HUES6 (cell line): ENCODE measurements at regions not wholly inside any gene's neighbourhood (a gene's known extent, or its start where the extent isn't known, plus 50 kb on each side); places are given as distances from the start of the nearest gene placed in this dataset.

Experiments used
- H3K27ac ChIP-seq: 2 replicates; pipeline ENCODE4 v1.7.0; 2013; ENCODE audit warnings: low read depth, mild to moderate bottlenecking, low read length, inconsistent platforms
- H3K27me3 ChIP-seq: 2 replicates; pipeline ENCODE4 v1.6.1; 2013; ENCODE audit warnings: low read length; ENCODE audit not compliant: control insufficient read depth, insufficient read depth
- H3K36me3 ChIP-seq: 2 replicates; pipeline ENCODE4 v1.6.1; 2013; ENCODE audit warnings: low read length; ENCODE audit not compliant: control insufficient read depth, insufficient read depth
- H3K4me1 ChIP-seq: 2 replicates; pipeline ENCODE4 v1.6.1; 2013; ENCODE audit warnings: low read length; ENCODE audit not compliant: control insufficient read depth, insufficient read depth
- H3K4me3 ChIP-seq: 2 replicates; pipeline ENCODE4 v1.5.1; 2013; ENCODE audit warnings: low read depth, low read length
- H3K9ac ChIP-seq: one replicate; pipeline ENCODE4 v1.6.1; 2013; ENCODE audit warnings: mild to moderate bottlenecking, low read length
- H3K9me3 ChIP-seq: 2 replicates; pipeline ENCODE4 v1.6.1; 2013; ENCODE audit warnings: low read depth, low read length; ENCODE audit not compliant: control insufficient read depth, insufficient read depth

DNA sequence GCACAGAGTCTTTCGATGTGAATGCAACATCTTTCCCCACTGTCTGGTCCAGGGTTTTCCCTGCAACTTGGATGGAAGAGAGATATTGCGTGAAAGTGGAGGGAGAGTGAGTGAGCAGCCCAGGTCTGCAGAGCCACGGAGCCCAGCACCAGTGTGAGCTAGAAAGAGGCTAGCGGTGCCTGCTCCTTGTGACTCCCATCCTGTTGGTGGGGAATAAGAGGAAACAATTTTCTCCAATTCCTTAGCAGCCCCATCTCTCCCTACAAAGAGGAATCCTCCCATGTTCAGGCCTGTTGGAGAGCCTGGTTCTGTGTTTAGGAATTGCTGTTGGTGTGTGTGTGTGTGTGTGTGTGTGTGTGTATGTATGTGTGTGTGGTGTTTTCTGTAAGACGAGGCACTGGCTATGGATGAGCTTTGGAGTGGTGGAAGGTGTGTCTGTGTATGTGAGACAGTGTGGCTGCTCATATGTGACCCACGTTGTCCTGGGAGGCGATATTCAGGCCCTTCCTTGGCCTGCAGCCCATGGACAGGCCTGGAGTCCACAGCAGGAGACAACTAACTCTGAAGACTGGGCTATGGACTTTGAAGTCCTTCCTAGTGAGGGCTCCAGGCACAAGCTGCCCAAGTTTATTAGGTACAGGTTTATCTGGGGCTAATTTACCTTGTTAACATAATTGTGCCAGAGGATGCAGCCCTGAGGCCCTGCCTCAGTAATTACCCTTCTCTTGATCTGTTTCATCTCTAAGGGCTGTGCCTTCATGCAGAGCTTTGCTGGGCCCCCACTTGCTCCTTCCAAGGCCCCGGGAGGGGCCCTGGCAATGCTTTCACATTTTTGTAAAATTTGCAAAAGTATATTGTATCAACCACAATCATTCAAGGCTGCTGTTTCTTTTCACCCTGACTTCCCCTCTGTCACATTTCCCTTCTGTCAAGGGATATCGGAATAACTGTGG is 88.6 kb upstream of the HAAO start:
- H3K36me3 ChIP-seq, result no peaks in the 10 kb centered on the region
- no peak overlapping the region for H3K9ac ChIP-seq
- no peaks in the 10 kb centered on the region for H3K9me3 ChIP-seq
- no peaks in the 10 kb centered on the region for H3K27me3 ChIP-seq
- H3K4me3 ChIP-seq, result no peak overlapping the region
- no peaks in the 10 kb centered on the region for H3K4me1 ChIP-seq
- no peak overlapping the region for H3K27ac ChIP-seq

DNA sequence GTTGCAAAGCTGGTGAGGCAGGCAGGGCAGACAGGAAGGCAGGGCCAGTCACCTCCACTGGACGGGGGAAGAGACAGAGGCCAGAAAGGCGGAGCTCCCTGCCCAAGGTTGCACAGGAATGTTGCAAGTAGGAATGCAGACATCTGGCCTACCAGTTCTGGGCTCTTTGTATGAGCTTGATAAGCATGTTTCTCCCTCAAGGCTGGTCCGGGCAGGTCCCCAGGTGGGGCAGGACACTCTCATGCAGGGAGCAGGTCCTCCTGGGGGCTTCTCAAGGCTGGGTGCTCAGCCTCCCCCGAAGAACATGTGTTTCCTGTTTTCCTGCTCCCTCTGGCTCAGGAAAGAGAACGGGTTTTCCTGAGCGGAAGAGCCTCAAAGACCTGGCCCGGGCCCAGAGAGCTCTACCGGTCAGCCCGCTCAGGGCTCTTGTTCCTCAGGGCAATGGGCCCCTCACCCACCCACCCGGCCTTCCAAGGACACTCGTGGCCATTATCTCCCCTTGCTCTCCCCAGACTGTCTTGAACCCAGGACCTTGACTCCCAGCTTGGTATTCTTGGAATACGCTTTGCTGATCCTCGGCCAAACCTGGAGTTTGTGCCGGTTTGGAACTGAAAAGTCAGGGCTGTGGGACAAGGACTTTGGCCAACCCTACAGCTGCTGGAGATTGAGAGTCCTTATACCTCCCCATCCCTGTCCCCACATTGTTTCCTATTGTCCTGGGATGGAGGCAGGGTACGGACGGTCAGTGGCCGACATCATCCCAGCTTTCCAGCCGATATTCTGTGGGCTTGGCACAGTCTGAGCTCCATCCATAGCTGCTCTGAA is 87.7 kb upstream of the HAAO start:
- no peak overlapping the region for H3K9ac ChIP-seq
- no peak overlapping the region for H3K27ac ChIP-seq
- no peaks in the 10 kb centered on the region for H3K4me1 ChIP-seq
- no peaks in the 10 kb centered on the region for H3K36me3 ChIP-seq
- no peaks in the 10 kb centered on the region for H3K9me3 ChIP-seq
- H3K27me3 ChIP-seq, result no peaks in the 10 kb centered on the region
- H3K4me3 ChIP-seq, result no peak overlapping the region

DNA sequence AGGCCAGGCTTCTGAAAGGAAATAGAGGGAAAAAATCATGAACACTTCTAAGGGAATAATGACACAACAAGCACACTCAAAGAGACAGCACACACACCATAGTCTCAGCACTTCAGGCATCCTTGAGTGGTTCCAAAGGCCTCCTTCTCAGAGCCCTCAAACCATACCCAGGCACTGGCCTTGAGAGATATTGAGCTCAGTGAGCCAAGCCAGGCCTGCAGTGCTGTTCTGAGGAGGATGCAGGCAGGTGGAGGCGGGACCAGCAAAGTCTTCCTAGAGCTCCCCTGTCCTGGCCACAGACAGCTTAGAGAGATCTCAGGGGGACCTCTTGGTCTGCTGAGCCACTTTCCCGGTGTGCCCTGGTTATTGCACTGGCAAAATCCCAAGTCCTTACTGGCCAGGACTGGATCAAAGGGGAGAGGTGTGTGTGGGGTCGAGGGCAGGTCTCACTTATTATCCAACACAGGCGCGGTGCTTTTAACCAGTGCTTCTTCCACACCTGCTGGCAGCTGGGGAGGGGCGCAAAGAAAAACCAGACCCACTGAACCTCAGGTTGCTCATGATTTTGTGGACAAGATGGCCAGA is 86.8 kb upstream of the HAAO start:
- H3K9me3 ChIP-seq, result no peaks in the 10 kb centered on the region
- no peaks in the 10 kb centered on the region for H3K27me3 ChIP-seq
- H3K4me1 ChIP-seq, result no peaks in the 10 kb centered on the region
- H3K9ac ChIP-seq, result no peak overlapping the region
- no peaks in the 10 kb centered on the region for H3K36me3 ChIP-seq
- no peak overlapping the region for H3K27ac ChIP-seq
- no peak overlapping the region for H3K4me3 ChIP-seq

DNA sequence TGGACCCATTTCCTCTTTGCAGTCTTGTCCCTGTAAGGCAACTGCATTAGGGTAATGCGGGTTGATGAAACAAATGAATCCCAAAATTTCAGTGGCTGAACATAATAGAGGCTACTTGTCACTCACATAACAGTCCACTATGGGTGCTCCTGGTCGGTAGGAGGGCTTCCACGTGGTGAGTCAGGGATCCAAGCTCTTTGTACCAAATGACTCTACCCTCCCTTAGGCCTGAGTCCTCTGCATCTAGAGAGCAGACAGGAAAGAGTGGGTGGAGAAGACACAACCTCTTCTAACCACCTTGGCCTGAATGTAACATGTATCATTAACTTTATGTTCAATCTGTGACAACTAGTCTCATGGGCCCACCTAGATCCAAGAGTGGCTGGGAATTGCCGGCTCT is 86.2 kb upstream of the HAAO start:
- Histone ChIP-seq H3K9me3 (no peaks in the 10 kb centered on the region), H3K4me3 (no peak overlapping the region), H3K4me1 (no peaks in the 10 kb centered on the region), H3K27ac (no peak overlapping the region), H3K9ac (no peak overlapping the region), H3K27me3 (no peaks in the 10 kb centered on the region), H3K36me3 (no peaks in the 10 kb centered on the region)

DNA sequence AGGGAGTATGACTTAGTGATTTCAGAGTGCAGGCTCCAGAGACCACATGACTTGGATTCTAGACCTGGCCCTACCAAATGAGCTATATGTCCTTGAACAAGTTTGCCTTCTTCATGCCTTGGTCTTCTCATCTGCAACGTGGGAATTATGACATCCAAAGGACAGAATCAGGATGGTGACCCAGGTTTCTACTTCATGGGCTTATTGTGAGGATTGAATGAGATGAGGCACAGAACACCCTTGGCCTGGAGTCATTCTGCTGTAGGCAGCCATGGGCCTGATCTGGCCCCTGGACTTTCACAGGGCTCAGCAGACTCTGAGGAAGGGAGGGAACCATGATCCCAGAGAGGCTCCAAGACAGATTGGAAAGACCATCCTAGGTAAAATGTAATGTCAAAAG is 85.6 kb upstream of the HAAO start:
- Histone ChIP-seq H3K27ac (no peak overlapping the region), H3K36me3 (no peaks in the 10 kb centered on the region), H3K9me3 (no peaks in the 10 kb centered on the region), H3K9ac (no peak overlapping the region), H3K4me3 (no peak overlapping the region), H3K4me1 (no peaks in the 10 kb centered on the region), H3K27me3 (no peaks in the 10 kb centered on the region)

DNA sequence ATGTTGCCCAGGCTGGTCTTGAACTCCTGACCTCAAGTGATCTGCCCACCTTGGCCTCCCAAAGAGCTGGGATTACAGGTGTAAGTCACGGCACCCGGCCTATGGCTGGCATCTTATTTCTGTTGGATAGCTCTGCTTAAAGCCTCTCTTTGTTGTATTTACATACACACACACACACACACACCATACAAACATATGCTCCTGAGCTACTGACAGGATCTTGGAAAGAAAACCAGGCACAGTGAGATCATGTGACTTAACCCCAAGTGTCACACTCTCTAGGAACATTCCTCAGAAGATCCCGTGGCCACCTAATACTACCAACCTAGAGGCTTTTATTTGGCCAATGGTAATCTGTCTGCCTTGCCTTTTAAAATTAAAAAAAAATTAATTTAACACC is 85.1 kb upstream of the HAAO start:
- H3K9ac ChIP-seq, result no peak overlapping the region
- H3K27ac ChIP-seq, result no peak overlapping the region

DNA sequence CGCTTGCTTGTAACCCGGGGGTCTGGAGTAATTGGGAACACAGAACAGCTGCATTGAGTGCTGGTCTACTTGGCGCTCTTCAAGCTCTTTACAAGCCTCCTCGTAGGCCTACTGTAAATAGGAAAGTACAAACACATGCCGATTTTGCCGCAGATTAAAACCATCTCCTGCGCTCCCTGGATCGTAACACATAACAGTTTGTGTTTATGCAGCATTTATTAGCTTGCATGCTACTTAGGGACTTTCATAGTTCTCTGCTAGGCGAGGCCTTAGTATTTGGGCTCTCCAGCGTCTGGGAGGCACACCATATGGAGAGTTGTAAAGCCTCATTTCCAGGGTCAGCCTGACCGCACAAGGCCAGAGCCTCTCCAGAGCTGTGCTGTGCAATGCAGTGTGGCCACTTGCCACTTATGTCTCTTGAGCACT is 84.0 kb upstream of the HAAO start:
- no peak overlapping the region for H3K27ac ChIP-seq
- no peaks in the 10 kb centered on the region for H3K9me3 ChIP-seq
- no peaks in the 10 kb centered on the region for H3K36me3 ChIP-seq
- H3K27me3 ChIP-seq, result no peaks in the 10 kb centered on the region
- no peak overlapping the region for H3K9ac ChIP-seq
- no peak overlapping the region for H3K4me3 ChIP-seq
- no peaks in the 10 kb centered on the region for H3K4me1 ChIP-seq

More for the DNA sequence above, 85.1 kb upstream of the HAAO start:
- no peaks in the 10 kb centered on the region for H3K36me3 ChIP-seq
- H3K4me3 ChIP-seq, result no peak overlapping the region
- no peaks in the 10 kb centered on the region for H3K4me1 ChIP-seq
- H3K9me3 ChIP-seq, result no peaks in the 10 kb centered on the region
- no peaks in the 10 kb centered on the region for H3K27me3 ChIP-seq

DNA sequence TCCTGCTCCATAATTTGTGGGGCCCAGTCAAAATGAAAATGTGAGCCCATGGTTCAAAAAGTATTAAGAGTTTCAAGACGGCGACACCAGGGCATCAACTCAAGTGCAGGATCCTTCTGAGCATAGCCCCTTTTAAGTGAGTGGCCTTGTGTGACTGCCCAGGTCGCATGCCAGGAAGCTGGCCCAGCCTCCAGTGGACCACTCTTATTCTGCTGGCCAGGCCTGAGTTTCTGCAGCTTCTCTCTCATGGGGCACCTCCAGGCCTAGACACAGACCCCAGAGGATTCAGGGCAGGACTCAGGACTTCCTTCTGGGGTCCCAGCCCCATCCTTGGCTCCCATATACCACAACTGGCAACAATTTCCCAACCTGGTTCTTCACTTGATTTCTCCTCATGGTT is 83.5 kb upstream of the HAAO start:
- no peak overlapping the region for H3K27ac ChIP-seq
- no peaks in the 10 kb centered on the region for H3K9me3 ChIP-seq
- H3K4me1 ChIP-seq, result no peaks in the 10 kb centered on the region
- no peak overlapping the region for H3K4me3 ChIP-seq
- no peaks in the 10 kb centered on the region for H3K36me3 ChIP-seq
- no peaks in the 10 kb centered on the region for H3K27me3 ChIP-seq
- H3K9ac ChIP-seq, result no peak overlapping the region

DNA sequence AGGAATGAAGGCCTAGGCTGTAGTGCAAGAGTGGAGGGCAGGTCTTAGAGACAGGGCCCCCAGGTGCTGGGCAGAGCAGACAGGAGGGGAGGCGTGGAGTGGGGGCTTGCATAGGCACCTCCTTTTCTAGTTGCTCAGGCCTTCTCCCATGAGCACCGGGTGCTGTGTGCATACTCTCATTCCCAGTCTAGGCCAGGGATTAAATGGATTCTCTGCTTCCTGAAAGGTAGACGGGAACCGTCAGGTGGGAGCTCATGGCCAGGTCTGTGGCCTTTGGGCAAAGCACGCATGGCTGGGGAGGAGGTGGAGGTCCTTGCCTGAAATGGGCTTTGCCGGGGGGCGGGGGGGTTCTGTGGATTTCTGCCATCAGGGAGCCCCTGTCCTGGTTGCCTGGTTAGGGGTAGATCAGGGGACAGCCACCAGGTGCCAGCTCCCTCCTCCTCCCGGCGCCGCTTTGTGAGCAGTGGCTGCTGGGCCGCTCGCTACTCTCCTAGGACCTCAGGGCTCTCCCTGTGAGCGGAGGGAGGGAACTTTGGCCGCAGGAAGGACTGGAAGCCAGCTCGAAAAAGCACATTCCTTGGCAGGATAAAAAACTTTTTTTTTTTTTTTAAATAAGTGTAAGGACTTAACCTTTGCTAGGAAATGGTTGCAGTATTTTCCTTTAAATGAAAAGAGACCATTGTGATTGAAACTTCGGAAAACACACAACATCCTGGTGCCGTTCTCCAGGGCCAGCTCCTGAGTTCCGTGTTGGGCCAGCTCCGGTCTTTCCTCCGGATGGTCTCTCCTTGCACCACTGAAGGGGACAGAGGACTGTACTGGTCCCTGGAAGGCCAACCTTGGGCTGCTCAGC is 82.8 kb upstream of the HAAO start:
- no peaks in the 10 kb centered on the region for H3K4me1 ChIP-seq
- H3K27ac ChIP-seq, result no peak overlapping the region
- no peaks in the 10 kb centered on the region for H3K27me3 ChIP-seq
- no peak overlapping the region for H3K9ac ChIP-seq
- no peaks in the 10 kb centered on the region for H3K9me3 ChIP-seq
- no peak overlapping the region for H3K4me3 ChIP-seq
- no peaks in the 10 kb centered on the region for H3K36me3 ChIP-seq

DNA sequence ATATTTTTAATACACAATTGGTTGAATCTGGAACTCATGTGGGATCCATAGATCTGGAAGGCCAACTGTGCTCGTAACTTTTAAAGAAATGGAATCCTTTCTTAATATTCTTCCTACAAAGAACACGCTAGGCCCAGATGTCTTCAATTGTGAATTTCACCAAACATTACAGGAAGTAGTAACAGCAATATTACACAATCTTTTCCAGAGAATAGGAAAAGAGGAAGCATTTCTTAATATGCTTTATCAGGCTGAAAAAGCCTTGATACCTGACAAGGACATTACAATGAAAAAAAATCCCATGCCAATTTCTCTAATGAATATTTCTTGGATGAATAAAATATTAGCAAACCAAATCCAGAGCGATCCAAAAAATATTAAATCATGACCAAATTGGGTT is 80.3 kb upstream of the HAAO start:
- Histone ChIP-seq H3K27me3 (no peaks in the 10 kb centered on the region), H3K27ac (no peak overlapping the region), H3K4me1 (no peaks in the 10 kb centered on the region), H3K9me3 (peaks cover 17% of the 10 kb centered on the region), H3K36me3 (no peaks in the 10 kb centered on the region), H3K4me3 (no peak overlapping the region), H3K9ac (no peak overlapping the region)
